IMR-90 (cell line): ENCODE measurements at regions not wholly inside any gene's neighbourhood (a gene's known extent, or its start where the extent isn't known, plus 50 kb on each side); places are given as distances from the start of the nearest gene placed in this dataset.

ENCODE experiments used
- ATAC-seq: fragments of 200-7000 bp; cut with Tn5 transposase; 2 replicates; pipeline ENCODE4 v1.9.1; 2020; ENCODE audit warnings: low read depth, mild to moderate bottlenecking, moderate library complexity
- BruUV-seq: library from RNA; stranded (reverse); fragments of 400-500 nt; replicated peaks from 2 replicates; lab custom pipeline; 2021; lab: Mats Ljungman, UMichigan
- CTCF ChIA-PET: fragments of 300-600 bp; formaldehyde crosslinking; extraction: SDS; loops from one replicate; lab custom pipeline; 2021; ENCODE audit warnings: antibody characterized with exemption; lab: Yijun Ruan, JAX
- POLR2A ChIA-PET: fragments of 300-600 bp; sonication (Branson Sonifier 250); formaldehyde crosslinking; loops from one replicate; lab custom pipeline; 2022; ENCODE audit warnings: antibody characterized with exemption; ENCODE audit not compliant: unreplicated experiment; lab: Charles Lee
- DNase-seq: peaks from one replicate; pipeline ENCODE4 v3.0.0; 2013
- H2AFZ ChIP-seq: replicated peaks from 2 replicates; pipeline ENCODE3; 2013; ENCODE audit warnings: low read length, mild to moderate bottlenecking; ENCODE audit not compliant: poor library complexity
- H2AK5ac ChIP-seq: 2 replicates; pipeline ENCODE4 v1.6.1; 2013; ENCODE audit warnings: low read depth, low read length, inconsistent platforms
- H2AK9ac ChIP-seq: replicated peaks from 2 replicates; pipeline ENCODE3; 2013; ENCODE audit warnings: mild to moderate bottlenecking, low read depth, low read length, moderate library complexity; ENCODE audit not compliant: poor library complexity
- H2BK120ac ChIP-seq: 2 replicates; pipeline ENCODE4 v1.6.1; 2013; ENCODE audit warnings: low read depth, low read length, inconsistent platforms
- H2BK15ac ChIP-seq: 3 replicates; pipeline ENCODE4 v1.6.1; 2013; ENCODE audit warnings: low read depth, low read length, inconsistent platforms
- H2BK20ac ChIP-seq: 2 replicates; pipeline ENCODE4 v1.6.1; 2013; ENCODE audit warnings: low read depth, mild to moderate bottlenecking, inconsistent platforms, low read length, moderate library complexity
- H2BK5ac ChIP-seq: 2 replicates; pipeline ENCODE4 v1.6.1; 2013; ENCODE audit warnings: mild to moderate bottlenecking, low read depth, low read length, inconsistent platforms; ENCODE audit not compliant: poor library complexity, severe bottlenecking
- H3K14ac ChIP-seq: replicated peaks from 2 replicates; pipeline ENCODE4 v1.6.1; 2013; ENCODE audit warnings: low read depth, low read length, inconsistent platforms
- H3K18ac ChIP-seq: 2 replicates; pipeline ENCODE4 v1.6.1; 2013; ENCODE audit warnings: low read depth, low read length, control low read depth
- H3K23ac ChIP-seq: 2 replicates; pipeline ENCODE4 v1.6.1; 2013; ENCODE audit warnings: low read depth, low read length, inconsistent platforms
- H3K27ac ChIP-seq: 2 replicates; pipeline ENCODE4 v1.5.1; 2013; ENCODE audit warnings: mild to moderate bottlenecking, control low read depth, low read length; ENCODE audit not compliant: insufficient read depth
- H3K27me3 ChIP-seq: 2 replicates; pipeline ENCODE4 v1.6.1; 2013; ENCODE audit warnings: low read length; ENCODE audit not compliant: control insufficient read depth, insufficient read depth
- H3K36me3 ChIP-seq: 2 replicates; pipeline ENCODE4 v1.6.1; 2013; ENCODE audit warnings: low read length, mixed read lengths; ENCODE audit not compliant: control insufficient read depth, insufficient read depth
- H3K4ac ChIP-seq: 2 replicates; pipeline ENCODE4 v1.6.1; 2013; ENCODE audit warnings: low read depth, low read length, inconsistent platforms
- H3K4me1 ChIP-seq: 2 replicates; pipeline ENCODE4 v1.6.1; 2013; ENCODE audit warnings: low read length, mixed read lengths; ENCODE audit not compliant: control insufficient read depth, insufficient read depth
- H3K4me2 ChIP-seq: 2 replicates; pipeline ENCODE4 v1.6.1; 2013; ENCODE audit warnings: low read depth, mild to moderate bottlenecking, control low read depth, low read length, moderate library complexity
- H3K4me3 ChIP-seq: 2 replicates; pipeline ENCODE4 v1.5.1; 2013; ENCODE audit warnings: low read depth, mild to moderate bottlenecking, control low read depth, low read length, moderate library complexity; ENCODE audit not compliant: insufficient read depth
- H3K56ac ChIP-seq: 2 replicates; pipeline ENCODE4 v1.6.1; 2013; ENCODE audit warnings: low read length, inconsistent platforms; ENCODE audit not compliant: insufficient read depth; ENCODE audit errors: extremely low read depth
- H3K79me1 ChIP-seq, 2 experiments: 2 replicates each; pipeline ENCODE4 v1.6.1; 2013; ENCODE audit warnings: low read length in 2 of 2, inconsistent platforms in 1 of 2, low read depth in 1 of 2
- H3K9ac ChIP-seq: 2 replicates; pipeline ENCODE4 v1.6.1; 2013; ENCODE audit warnings: low read depth, low read length, control low read depth
- H3K9me1 ChIP-seq: 2 replicates; pipeline ENCODE4 v1.6.1; 2013; ENCODE audit warnings: low read length, inconsistent platforms; ENCODE audit not compliant: insufficient read depth
- H3K9me3 ChIP-seq: 2 replicates; pipeline ENCODE4 v1.6.1; 2013; ENCODE audit warnings: low read length; ENCODE audit not compliant: control insufficient read depth, insufficient read depth
- H4K20me1 ChIP-seq: 2 replicates; pipeline ENCODE4 v1.6.1; 2013; ENCODE audit warnings: low read length, inconsistent platforms; ENCODE audit not compliant: insufficient read depth
- H4K5ac ChIP-seq: 2 replicates; pipeline ENCODE4 v1.6.1; 2013; ENCODE audit warnings: mild to moderate bottlenecking, low read depth, low read length, control low read depth
- H4K8ac ChIP-seq, 2 experiments: 2 replicates each; pipeline ENCODE4 v1.6.1; 2013; ENCODE audit warnings: low read depth in 2 of 2, low read length in 2 of 2, control low read depth in 1 of 2, inconsistent platforms in 1 of 2
- H4K91ac ChIP-seq: 2 replicates; pipeline ENCODE4 v1.6.1; 2013; ENCODE audit warnings: low read depth, low read length, inconsistent platforms; ENCODE audit not compliant: insufficient read depth
- BHLHE40 ChIP-seq: fragments of 150-350 bp; IDR thresholded peaks from 2 replicates; pipeline ENCODE4 v1.6.1; 2016; ENCODE audit warnings: mild to moderate bottlenecking, low read depth, low read length
- CEBPB ChIP-seq: IDR thresholded peaks from 2 replicates; pipeline ENCODE4 v1.6.1; 2012; ENCODE audit warnings: low read depth, low read length, improper control_type of control experiment
- CHD1 ChIP-seq: IDR thresholded peaks from 2 replicates; pipeline ENCODE4 v1.6.1; 2012; ENCODE audit warnings: low read depth, low read length, improper control_type of control experiment
- CTCF ChIP-seq: conservative IDR thresholded peaks from 2 replicates; pipeline ENCODE4 v1.5.1; 2012; ENCODE audit warnings: mild to moderate bottlenecking, low read depth, low read length, improper control_type of control experiment
- FOS ChIP-seq: fragments of 150-350 bp; IDR thresholded peaks from 2 replicates; pipeline ENCODE4 v1.6.1; 2016; ENCODE audit warnings: low read depth, low read length
- MAZ ChIP-seq: IDR thresholded peaks from 2 replicates; pipeline ENCODE4 v1.6.1; 2012; ENCODE audit warnings: low read depth, mild to moderate bottlenecking, low read length, improper control_type of control experiment, moderate library complexity, borderline replicate concordance
- MXI1 ChIP-seq: IDR thresholded peaks from 2 replicates; pipeline ENCODE4 v1.6.1; 2012; ENCODE audit warnings: low read depth, mild to moderate bottlenecking, low read length, moderate library complexity, borderline replicate concordance
- NFE2L2 ChIP-seq: fragments of 150-350 bp; IDR thresholded peaks from 2 replicates; pipeline ENCODE4 v1.6.1; 2016; ENCODE audit warnings: low read depth, mild to moderate bottlenecking, low read length
- POLR2A ChIP-seq: IDR thresholded peaks from 2 replicates; pipeline ENCODE4 v1.6.1; 2012; ENCODE audit warnings: mild to moderate bottlenecking, low read depth, low read length
- RAD21 ChIP-seq: IDR thresholded peaks from 2 replicates; pipeline ENCODE4 v1.6.1; 2012; ENCODE audit warnings: low read length, improper control_type of control experiment
- RCOR1 ChIP-seq: IDR thresholded peaks from 2 replicates; pipeline ENCODE4 v1.6.1; 2012; ENCODE audit warnings: mild to moderate bottlenecking, low read length, improper control_type of control experiment; ENCODE audit not compliant: insufficient replicate concordance
- SMC3 ChIP-seq: fragments of 150-350 bp; IDR thresholded peaks from 2 replicates; pipeline ENCODE4 v1.6.1; 2016; ENCODE audit warnings: low read depth, mild to moderate bottlenecking, antibody characterized with exemption, low read length, moderate library complexity
- WGBS, 2 experiments: methylation state at CpG; one replicate each; pipeline versions ENCODE4 v1.1.5 to v1.1.7; 2013; ENCODE audit warnings: missing lambda C conversion rate in 2 of 2; ENCODE audit not compliant: insufficient read length in 1 of 2; ENCODE audit errors: extremely low coverage in 2 of 2; 5-methylcytosine and 5-hydroxymethylcytosine counted together
- dilution Hi-C: fragments of 300-500 bp; cut with HindIII; formaldehyde crosslinking; loops from one replicate; pipeline ENCODE4 v1.14.3; 2018; ENCODE audit warnings: low sequenced_read_pairs; ENCODE audit not compliant: unreplicated experiment
- in situ Hi-C: fragments of 300-500 bp; cut with MboI; formaldehyde crosslinking; loops from 3 replicates; pipeline ENCODE4 v1.14.3; 2019; ENCODE audit warnings: low sequenced_read_pairs, inconsistent platforms, mixed read lengths
- intact Hi-C: fragments of 100-400 bp; cut with micrococcal nuclease; formaldehyde crosslinking; loops from 2 replicates; pipeline ENCODE4 v1.10.0; 2022

- POLR2A ChIA-PET: no interaction called here
- no peak overlapping the region for H3K56ac ChIP-seq
- H3K4ac ChIP-seq: no peak overlapping the region
- no peak overlapping the region for H2AK9ac ChIP-seq
- in situ Hi-C loops: no loop called here
- H3K9ac ChIP-seq: no peak overlapping the region
- no peak overlapping the region for H2AK5ac ChIP-seq
- intact Hi-C loops: no loop called here
- no peak overlapping the region for H3K4me3 ChIP-seq
- no peak overlapping the region for H2BK20ac ChIP-seq
- no peak overlapping the region for H2AFZ ChIP-seq
- TF ChIP-seq RAD21 (no peak), MAZ (no peak), CHD1 (no peak), CTCF (no peak), SMC3 (no peak), NFE2L2 (no peak), CEBPB (no peak), BHLHE40 (no peak), RCOR1 (no peak), FOS (no peak), MXI1 (no peak), POLR2A (no peak)
- no peaks in the 10 kb centered on the region for H4K20me1 ChIP-seq
- peaks cover 64% of the 10 kb centered on the region for H3K27me3 ChIP-seq
- H3K23ac ChIP-seq: no peak overlapping the region
- DNase-seq (no peak), ATAC-seq (no peak)
- H3K79me1 ChIP-seq: no peaks in the 10 kb centered on the region
- no peak overlapping the region for H3K4me2 ChIP-seq
- CTCF ChIA-PET: no interaction called here
- dilution Hi-C loops: no loop called here
- H4K91ac ChIP-seq: no peak overlapping the region
- H4K5ac ChIP-seq: no peak overlapping the region
- no peaks in the 10 kb centered on the region for H3K9me3 ChIP-seq
- H3K27ac ChIP-seq: no peak overlapping the region
- H3K36me3 ChIP-seq: no peaks in the 10 kb centered on the region
- no peak overlapping the region for H4K8ac ChIP-seq
- BruUV-seq: no TSS peak
- WGBS, 2 experiments: 33% methylated on average over 1 of the region's 17 CpGs; no CpG with 5 or more reads in 1 of the 2 experiments
- no peak overlapping the region for H3K14ac ChIP-seq
- no peak overlapping the region for H3K18ac ChIP-seq
- H2BK120ac ChIP-seq: no peak overlapping the region
- no peaks in the 10 kb centered on the region for H3K9me1 ChIP-seq
- H3K4me1 ChIP-seq: no peaks in the 10 kb centered on the region
- H2BK15ac ChIP-seq: no peak overlapping the region
- H2BK5ac ChIP-seq: no peak overlapping the region
Observed at GRCh38 chr5:1656271-1656975, 132.7 kb upstream of the LPCAT1 start.
